ENCODE measurements at regions not wholly inside any gene's neighbourhood (a gene's known extent, or its start where the extent isn't known, plus 50 kb on each side); places are given as distances from the start of the nearest gene placed in this dataset.
A peak's percentile ranks its signal among the peaks of the same experiment; 100 is the strongest.

GRCh38 chr2:165033402-165033801 is 78.1 kb upstream of the SLC38A11 start:
- DNase-seq = no peak

GRCh38 chr2:165032559-165032958 is 77.2 kb upstream of the SLC38A11 start:
- no peak for DNase-seq

GRCh38 chr2:165024199-165024598 is 68.9 kb upstream of the SLC38A11 start:
- DNase-seq = no peak

GRCh38 chr2:165022781-165023180 is 67.5 kb upstream of the SLC38A11 start:
- DNase-seq = no peak

- DNase-seq = no peak
Measured at GRCh38 chr2:165017966-165018596, 62.8 kb upstream of the SLC38A11 start.

GRCh38 chr2:165016772-165017411 is 61.6 kb upstream of the SLC38A11 start:
- no peak for DNase-seq

- peak; percentile 74 for DNase-seq
Measured at GRCh38 chr2:165015052-165015642, 59.8 kb upstream of the SLC38A11 start.

GRCh38 chr2:165013944-165014619 is 58.8 kb upstream of the SLC38A11 start:
- no peak for DNase-seq

GRCh38 chr2:165011199-165011598 is 55.9 kb upstream of the SLC38A11 start:
- no peak for DNase-seq

GRCh38 chr2:165010556-165010955 is 55.2 kb upstream of the SLC38A11 start:
- no peak for DNase-seq

GRCh38 chr2:165009466-165009865 is 54.1 kb upstream of the SLC38A11 start:
- DNase-seq = no peak

GRCh38 chr2:165008730-165009315 is 53.5 kb upstream of the SLC38A11 start:
- no peak for DNase-seq

GRCh38 chr2:165007161-165007744 is 51.9 kb upstream of the SLC38A11 start:
- DNase-seq = no peak

All from activated CD8-positive, alpha-beta memory T cell treated with anti-CD3 and anti-CD28 coated beads for 24 hours (primary cell).